SW480 (cell line): ENCODE measurements at regions not wholly inside any gene's neighbourhood (a gene's known extent, or its start where the extent isn't known, plus 50 kb on each side); places are given as distances from the start of the nearest gene placed in this dataset.
"Not testable (repeated sequence)": the region's sequence is repeated elsewhere in the genome, so short reads cannot be mapped to it uniquely, and the experiment has no call there.

Source experiments
- DNase-seq: peaks from one replicate; pipeline ENCODE4 v3.0.0-alpha.2; 2016; ENCODE audit warnings: low spot score

DNA sequence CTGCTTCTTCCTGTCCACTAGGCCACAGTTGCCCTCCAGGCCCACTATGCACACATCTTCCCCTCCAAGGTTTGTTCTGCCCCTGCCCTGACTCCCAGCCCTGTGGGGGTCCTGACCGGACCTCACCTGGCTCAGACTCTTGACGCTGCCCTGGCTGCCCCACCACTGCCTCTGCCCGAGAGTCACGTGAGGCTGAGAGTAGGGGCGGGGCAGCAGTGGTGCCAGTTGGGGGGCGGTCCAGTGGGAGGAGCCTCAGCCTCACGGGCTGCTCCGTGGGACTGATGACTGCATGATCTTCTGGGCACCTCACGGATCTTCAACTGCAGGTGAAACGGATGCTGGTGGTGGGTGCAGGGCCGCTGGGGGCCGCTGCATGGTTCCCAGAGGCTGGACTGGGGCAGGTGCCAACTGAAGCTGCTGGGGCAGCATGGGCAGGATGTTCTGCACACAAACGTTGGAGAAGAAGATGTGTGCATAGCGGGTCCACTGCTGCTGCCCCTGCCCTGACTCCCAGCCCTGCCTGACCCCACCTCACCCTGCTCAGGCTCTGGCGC, 77.6 kb downstream of the HHIPL2 start:
- not testable (repeated sequence) for DNase-seq

DNA sequence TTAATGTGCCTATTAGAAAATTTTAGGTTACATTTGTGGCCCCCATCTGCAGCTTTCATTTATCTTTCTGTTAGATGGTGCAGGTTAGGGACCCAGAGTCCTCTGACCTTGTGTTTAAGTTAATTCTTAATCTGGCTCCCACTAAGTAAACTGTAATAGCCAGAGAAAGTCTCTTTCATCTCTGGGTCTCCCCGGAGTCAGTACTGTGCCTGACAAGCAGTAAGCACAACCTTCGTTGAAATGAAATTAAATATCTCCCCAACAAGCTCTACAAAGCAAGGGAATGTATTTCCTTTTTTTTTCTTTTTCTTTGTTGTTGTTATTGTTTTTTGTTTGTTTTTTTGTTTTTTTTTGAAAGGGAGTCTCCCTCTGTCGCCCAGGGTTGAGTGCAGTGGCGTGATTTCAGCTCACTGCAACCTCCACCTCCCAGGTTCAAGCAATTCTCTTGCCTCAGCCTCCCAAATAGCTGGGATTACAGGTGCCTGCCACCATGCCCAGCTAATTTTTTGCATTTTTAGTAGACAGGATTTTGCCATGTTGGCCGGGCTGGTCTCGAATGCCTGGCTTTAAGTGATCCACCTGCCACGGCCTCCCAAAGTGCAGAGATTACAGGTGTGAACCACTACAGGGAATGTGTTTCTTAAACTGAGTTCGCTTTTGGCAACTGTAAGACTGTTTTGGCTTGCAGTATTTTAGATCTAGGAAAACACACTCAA, 81.6 kb downstream of the HHIPL2 start:
- DNase-seq = no peak

DNA sequence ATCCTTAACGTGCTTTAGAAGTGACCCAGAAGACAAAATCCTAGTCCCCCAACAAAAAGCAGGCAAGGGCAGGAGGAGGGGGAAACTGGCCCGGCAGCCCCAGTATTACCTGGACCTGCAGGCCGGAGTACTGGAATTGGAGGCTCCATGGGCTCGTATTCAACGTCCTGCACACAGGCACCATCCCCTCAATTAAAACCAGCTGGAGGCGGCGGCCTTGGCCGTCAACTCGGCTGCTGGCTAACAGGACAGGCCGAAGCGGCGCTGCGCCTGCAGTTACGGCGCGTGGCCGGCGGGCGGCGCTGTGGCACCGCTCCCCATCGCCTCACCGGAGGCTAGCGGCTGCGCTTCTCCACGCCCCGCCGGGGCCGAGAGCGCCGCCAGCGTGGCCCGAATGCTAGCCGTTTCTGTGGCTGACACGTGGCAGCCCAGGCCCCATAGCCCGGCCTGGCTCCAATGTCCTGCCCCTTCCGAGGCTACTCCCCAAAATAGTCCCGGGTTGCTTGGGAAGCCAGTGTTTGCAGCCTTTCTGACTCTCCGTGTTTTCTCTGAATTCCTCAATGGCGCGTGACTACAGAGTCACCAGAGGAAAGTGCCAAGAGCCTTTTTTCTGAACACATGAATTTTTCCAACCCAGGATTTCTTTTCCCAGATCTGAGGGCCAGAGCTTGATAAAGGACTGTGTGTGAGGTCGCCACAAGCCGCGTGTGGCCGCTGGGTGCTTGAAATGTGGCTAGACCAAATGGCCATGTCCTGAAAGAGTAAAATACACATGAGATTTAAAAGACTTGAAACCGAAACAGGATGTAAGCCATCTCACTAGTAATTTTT, 82.5 kb downstream of the HHIPL2 start:
- DNase-seq = peak; percentile 91

DNA sequence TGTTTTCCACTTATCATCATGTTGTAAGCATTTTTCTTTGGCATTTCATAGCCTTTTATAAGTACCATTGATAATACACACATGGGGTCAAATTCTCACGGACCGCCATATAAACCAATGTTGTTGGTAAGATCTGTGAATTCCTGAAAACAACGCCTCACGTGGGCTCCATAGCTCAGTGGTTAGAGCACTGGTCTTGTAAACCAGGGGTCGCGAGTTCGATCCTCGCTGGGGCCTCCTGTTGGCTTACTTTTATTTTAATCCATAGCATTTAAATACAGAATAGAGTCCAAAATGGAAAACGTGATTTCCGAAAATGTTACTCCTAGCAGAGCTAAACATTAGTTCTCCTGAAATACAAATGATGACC, 83.1 kb downstream of the HHIPL2 start:
- DNase-seq = no peak

DNA sequence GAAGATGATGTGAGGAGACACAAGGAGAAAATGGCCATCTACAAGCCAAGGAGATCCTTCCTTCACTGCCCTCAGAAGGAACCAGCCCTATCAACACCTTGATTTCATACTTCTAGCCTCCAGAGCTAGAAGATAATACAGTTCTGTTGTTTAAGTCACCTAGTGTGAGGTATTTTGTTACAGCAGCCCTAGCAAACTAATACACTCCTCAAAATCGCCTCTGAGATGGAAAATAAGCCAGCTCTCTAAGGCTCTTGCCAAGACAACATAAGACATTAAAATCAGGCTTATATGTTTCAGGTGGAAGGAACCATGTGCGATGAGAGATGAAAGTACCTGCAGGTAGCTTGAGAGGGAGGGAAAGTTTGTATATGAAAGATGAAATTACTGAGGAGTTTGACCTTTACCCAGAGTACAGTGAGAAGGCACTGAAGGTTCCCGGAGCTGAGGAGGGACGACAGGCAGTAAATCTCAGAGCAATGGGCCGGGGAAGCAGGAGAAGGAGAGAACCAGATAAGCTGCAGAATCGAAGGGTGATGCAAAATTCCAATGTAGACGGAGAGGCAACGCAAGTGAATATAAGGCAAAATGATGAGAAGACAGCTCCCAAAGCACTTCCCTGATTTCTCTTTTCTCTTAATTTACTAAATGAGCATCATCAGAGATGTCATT, 84.7 kb downstream of the HHIPL2 start:
- no peak for DNase-seq

DNA sequence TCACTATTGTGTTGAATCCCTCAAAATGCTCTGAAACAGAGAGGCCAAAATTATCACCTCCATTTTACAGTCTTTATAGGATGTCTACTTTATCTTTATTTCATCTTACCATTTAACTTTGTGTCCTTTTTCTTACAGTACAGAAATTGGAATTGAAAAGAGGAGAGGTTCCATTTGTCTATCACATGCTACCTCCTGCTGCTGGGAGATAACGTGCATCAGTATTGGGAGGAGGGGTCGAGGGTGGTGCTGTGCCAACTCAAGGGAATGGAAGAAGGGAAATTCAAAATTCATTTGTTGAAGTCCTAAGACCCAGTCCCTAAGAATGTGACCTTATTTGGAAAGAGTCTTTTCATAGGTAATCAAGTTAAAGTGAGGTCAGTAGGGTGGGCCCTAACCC, 85.3 kb downstream of the HHIPL2 start:
- DNase-seq = no peak

DNA sequence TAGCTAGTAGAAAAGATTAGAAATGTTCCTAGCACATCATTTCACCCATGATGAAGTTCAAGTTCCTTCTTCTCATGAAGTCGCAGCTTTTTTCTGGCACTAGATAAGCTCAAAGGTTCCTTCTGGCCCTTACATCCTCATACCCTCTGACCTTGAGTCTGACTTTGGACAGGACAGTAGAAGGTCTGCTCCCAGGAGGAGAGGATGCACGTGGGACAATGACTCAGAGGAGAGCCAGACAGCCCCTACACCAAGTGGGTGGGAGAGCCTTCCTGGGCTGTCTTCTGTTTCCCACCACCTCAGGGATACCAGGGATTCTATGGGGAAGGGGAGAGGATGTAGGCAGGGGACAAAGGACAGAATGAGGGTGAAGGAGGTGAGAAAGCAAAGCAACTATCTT, 86.0 kb downstream of the HHIPL2 start:
- DNase-seq = no peak

DNA sequence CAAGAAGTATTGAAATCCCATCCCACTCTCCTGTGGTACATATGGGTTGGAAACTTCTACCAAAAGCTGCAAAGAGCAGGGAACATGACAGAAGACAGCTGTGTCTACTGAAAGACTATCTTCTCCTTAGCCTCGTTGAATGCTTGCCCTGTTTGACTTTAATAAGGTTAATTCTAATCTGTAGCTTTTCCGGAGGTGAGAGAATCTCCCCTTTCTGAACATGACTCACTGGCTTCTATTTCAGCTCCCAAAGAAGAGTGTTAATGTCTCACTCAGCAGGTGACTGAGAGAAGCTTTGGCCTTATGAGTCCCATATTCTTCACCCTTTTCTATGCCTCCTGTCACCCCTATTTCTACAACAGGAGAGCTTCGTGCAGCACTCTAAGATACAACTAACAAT, 88.3 kb downstream of the HHIPL2 start:
- no peak for DNase-seq

DNA sequence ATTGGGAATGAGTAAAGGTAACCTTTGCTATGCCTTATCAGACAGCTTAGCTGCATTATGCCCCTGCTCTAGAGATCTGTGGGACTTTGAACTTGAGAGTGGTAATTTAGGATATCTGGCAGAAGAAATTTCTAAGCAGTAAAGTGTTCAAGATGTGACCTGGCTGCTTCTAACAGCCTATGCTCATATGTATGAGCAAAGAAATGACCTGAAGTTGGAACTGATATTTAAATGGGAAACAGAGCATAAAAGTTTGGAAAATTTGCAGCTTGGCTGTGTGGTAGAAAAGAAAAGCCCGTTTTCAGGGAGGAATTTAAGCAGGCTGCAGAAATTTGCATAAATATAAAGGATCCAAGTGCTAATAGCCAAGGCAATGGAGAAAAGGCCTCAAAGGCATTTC, 90.4 kb downstream of the HHIPL2 start:
- DNase-seq = no peak

DNA sequence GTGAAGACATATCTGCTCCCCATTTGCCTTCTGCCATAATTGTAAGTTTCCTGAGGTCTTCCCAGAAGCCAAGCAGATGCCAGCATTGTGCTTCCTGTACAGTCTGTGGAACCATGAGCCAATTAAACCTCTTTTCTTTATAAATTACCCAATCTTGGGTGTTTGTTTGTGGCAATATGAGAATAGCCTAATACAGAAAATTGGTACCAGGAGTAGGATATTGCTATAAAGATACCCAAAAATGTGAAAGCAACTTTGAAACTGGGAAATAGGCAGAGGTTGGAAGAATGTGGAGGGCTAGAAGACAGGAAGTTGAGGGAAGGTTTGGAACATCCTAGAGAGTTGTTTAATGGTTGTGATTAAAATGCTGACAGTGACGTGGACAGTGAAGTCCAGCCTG, 90.8 kb downstream of the HHIPL2 start:
- no peak for DNase-seq

DNA sequence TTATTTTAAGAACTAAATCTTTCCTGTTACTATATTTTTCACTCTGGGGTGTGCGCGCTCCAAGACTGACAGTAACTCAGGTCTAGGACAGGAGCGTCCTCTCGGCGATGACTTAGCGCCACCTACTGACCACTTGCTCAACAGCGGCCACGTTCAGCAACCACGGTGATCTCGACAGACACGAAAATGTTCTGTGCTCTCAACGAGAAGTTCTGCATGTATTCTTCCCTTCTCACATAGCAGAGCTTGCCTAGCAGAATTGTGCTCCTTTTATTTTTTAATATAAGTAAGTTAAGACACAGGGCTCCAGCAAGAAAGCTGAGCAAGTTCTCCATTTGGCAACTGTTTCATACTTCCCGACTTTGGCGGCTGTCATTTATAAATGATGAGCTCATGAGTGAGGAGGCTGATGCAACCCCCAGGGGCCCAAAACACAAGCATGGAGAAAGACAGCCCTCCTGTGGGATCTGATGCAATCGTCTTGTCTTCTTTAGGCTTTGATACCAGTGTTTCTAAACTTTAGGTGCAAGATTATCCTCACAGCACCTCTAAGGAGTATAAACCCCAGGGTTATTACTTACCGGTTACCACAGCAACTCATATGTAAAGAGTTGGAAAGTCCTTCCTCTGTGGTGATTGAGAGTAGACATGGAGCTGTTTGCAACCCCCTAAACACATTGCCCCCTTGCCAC, 92.6 kb downstream of the HHIPL2 start:
- DNase-seq = peak; percentile 71

DNA sequence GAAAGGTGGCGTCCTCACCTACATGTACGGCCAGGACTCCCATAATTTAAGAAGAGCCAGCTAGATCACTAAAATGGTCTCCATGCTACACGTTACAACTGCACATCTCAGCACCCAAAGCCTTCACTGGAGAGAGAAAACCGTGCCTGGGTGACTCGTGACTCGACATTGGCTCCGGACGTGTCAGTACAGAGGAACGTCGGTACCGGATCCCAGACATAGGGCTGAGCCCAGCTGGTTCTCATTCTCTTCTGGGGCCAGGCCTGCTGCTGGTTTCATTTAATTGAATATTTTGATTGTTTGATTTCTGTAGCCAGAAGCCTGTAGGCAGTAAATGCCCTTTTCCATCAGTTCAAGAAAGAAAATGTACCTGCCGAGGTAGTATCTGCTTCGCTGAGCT, 93.1 kb downstream of the HHIPL2 start:
- no peak for DNase-seq

DNA sequence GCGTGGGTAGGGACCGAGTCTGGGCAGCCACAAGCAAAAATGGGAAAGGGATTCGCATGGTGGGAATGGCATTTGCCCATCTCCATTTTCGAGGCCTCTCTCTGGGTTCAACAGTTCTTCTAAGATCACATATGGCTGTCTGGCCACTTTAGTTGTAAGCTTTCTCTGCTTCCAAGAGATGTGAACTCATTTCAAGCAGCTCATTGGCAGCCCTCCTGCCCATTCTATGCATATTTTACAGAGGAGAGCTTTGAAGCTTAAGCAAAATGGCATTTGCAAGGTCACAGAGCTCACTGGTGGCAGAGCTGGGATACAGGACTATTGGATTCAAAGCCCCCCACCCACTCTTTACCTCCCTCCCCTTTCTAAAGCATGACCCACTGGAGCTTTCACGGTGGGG, 93.7 kb downstream of the HHIPL2 start:
- DNase-seq = no peak

DNA sequence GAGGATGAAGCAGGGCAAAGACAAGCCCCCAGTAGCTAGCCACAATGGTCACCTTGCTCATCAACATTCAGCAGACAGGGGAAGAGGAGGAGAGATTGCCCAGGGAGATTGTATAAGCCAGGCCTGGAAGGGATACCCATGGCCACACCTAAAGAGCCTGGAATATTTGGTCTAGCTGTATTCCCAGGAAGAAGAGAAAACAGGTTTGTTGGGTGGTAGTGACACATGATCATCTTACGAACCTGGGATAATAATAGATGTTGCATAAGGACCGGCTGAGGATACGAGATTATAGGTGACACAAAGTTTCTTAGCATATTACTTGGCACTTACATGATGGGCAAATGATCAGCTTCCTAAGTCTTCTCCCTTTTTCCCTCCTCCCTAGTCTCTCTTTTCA, 95.9 kb downstream of the HHIPL2 start:
- DNase-seq = no peak

DNA sequence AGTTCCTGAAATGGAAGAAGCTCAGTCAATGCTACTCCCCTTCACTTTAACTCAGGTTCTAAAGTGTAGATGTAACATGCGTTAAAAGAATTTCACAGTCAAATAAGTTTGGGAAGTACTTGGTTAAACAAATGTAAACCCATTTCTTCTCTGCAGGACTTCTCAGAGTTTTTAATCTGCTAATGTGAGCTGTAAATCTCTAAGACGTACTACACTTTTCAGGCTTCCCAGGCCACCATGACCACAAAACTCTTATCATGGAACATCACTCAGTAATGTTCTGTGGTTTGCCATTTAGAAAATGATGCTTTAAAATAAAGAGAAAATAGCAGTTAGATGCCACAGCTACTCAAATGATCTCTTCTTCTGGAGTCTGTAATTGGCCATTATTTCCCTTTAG, 104.3 kb downstream of the HHIPL2 start:
- DNase-seq = no peak

DNA sequence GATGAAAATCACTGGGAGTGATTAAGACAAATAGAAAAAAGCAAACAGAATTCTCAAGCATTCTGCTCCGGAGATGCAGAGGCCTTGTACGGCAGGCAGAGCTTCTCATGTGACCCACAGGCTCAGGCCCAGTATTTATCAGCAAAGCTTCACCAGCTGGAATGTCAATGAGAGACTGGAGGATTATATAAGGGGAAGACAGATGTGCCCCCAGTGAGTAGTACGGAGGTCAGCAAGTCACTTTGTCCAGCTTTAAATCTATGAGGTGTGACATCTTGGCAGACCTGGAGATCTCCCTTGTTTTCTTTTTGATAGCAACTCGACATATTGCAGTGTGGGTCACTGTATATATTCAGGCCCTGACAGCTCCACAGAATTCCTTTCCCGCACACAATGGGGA, 106.8 kb downstream of the HHIPL2 start:
- DNase-seq = no peak

DNA sequence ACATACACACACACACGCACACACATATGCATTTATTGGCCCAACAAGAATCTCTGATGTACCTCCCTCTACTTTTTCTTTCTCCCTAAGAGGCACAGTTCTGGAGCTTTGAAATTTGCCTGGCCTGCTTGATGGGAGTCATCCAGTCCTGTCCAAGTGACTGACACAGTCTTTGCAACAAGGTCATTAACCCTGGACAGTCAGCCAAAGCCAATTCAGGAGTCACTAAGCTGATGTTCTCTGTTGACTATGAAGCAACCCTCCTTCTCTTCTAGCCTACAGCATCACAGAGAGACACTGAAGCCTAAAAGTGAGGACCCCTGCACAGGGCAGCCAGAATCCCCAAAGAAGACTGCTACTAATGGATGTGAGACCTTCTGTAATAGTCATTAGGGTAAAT, 123.1 kb downstream of the HHIPL2 start:
- no peak for DNase-seq

DNA sequence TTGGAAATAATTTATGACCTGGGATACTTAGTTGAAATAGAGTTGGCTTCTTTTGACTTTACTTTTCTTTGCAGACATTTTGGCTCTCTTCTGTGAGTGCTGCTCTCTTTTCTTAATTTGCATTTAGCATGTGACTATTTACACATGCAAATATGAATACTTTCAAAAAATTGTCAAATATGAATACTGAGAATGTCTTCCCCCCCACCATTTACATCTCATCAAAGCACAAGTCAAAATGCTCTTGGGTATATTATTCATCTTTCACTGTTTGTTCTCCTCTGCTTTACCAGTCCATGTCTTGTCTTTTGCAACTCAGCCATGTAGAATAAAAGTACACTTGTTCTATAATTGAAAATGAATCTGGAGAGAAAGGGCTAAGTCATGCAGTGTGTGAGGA, 126.5 kb downstream of the HHIPL2 start:
- no peak for DNase-seq

DNA sequence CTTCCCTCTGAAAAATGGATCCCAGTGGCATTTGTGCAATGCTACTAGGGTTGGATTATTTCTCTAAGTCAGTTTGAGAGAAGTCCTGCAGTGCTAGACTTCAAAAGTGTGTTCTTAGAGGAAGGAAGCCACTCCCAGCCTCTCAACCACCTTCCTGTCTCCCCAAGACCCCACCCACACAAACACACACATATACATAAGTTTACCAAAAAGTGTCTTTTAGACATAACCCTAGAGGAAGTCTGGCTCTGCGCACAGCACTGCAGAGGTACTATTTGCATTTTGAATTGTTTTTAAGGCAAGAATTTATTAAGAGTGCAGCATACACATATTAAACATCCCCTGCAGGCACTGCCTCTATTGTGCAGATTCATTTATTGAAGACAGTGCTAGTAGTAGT, 127.3 kb downstream of the HHIPL2 start:
- DNase-seq = no peak

DNA sequence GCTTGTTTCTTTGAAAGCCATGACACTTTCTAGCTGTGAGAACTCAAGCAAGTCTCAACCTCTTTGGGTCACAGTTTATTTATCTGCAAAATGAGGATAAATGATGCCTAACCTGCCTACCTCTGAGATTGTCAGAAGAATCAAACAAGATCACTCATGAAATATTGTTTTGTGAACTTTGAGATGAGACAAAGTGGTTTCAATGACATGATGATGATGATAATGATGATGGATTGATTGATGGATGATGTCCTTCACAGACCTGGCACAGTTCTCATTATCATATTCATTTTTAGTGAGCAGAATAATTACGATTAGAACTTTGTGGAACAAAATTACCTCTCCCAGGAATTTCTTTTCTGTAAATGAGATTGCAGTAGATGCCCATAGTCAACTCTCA, 129.2 kb downstream of the HHIPL2 start:
- no peak for DNase-seq

DNA sequence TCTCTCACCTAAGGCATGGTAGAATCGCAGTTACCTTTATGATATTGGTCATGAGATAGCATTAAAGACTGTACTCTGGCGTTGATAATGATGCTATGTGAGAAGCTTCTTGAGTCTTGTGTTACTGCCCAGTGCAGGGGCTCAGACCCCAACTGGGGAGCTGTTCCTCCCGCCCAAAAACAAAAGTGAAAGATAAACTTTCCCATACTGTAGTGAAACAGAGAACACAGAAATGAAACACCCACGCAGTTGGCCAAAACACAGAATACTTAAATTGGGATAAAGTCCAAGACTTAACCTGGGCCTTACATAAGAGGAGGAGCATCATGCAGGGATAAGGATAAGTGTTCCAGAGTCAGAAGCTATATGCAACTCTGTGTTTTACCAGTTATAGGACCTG, 130.6 kb downstream of the HHIPL2 start:
- DNase-seq = no peak
